Breast epithelium (tissue), 4 donors: ENCODE measurements at regions not wholly inside any gene's neighbourhood (a gene's known extent, or its start where the extent isn't known, plus 50 kb on each side); places are given as distances from the start of the nearest gene placed in this dataset.

Source experiments
- DNase-seq, 2 donors: peaks; one replicate each; pipeline ENCODE4 v3.0.0-alpha.2; 2019; ENCODE audit warnings: low spot score in 2 of 2
- H3K27ac ChIP-seq, 2 donors: fragments of 200-600 bp; sonication (generic) in 1 of 2; one replicate each; pipeline ENCODE4 v1.5.1; 2016 to 2019; ENCODE audit warnings: mild to moderate bottlenecking in 1 of 2
- H3K27me3 ChIP-seq, 2 donors: fragments of 200-600 bp; sonication (generic) in 1 of 2; one replicate each; pipeline versions ENCODE4 v1.5.1 to v1.6.0; 2017 to 2019; ENCODE audit warnings: control low read depth in 1 of 2, mild to moderate bottlenecking in 1 of 2
- H3K36me3 ChIP-seq: fragments of 200-600 bp; one replicate; pipeline ENCODE4 v1.5.1; 2019
- H3K4me1 ChIP-seq, 2 donors: fragments of 200-600 bp; sonication (generic); one replicate each; pipeline ENCODE4 v1.5.1; 2016 to 2019; ENCODE audit warnings: control low read depth in 1 of 2
- H3K4me3 ChIP-seq, 3 donors: fragments of 200-600 bp; sonication (generic); 1 replicate in 2 of 3; 2 replicates in 1 of 3; pipeline ENCODE4 v1.5.1; 2016 to 2019; ENCODE audit warnings: mild to moderate bottlenecking in 3 of 3, moderate library complexity in 2 of 3
- H3K9me3 ChIP-seq, 2 donors: fragments of 200-600 bp; sonication (generic) in 1 of 2; one replicate each; pipeline ENCODE4 v1.5.1; 2016 to 2019; ENCODE audit warnings: control low read depth in 1 of 2
- POLR2A ChIP-seq: fragments of 450-650 bp; IDR thresholded peaks from one replicate; pipeline ENCODE4 v1.6.1; 2016; ENCODE audit warnings: antibody characterized with exemption, mild to moderate bottlenecking, moderate library complexity
- POLR2AphosphoS5 ChIP-seq, 3 donors: sonication (generic); formaldehyde crosslinking; IDR thresholded peaks; one replicate each; pipeline ENCODE4 v1.6.1; 2017; ENCODE audit warnings: antibody characterized with exemption in 3 of 3
- intact Hi-C: fragments of 100-400 bp; cut with DNase I; formaldehyde crosslinking; loops from one replicate; pipeline ENCODE4 v1.15.1; 2023; ENCODE audit warnings: low total_unique reads
- TF ChIP-seq, protein P1 (sequence below), 3 donors: fragments of 450-650 bp; IDR thresholded peaks; one replicate each; pipeline ENCODE4 v1.5.1; 2016 to 2017; ENCODE audit warnings: antibody characterized with exemption in 3 of 3, mild to moderate bottlenecking in 3 of 3, moderate library complexity in 3 of 3

DNA sequence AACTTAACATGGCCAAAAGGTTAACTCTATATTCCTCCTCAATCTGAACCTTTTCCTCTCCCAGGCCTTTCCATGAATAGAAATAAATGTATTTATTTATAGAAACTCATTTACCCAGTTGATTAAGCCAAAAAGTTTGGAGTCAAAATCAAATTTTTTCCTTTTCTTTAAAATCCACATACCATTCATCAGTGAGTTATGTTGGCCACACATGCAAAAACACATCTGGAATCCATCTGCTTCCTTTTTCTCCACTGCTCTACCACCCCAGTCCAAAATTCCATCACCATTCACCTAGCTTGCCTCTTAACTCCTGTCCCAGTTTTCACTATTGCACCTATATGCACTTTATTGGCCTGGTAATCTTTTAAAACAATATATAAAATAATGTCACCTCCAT lies 62.4 kb upstream of the TMEM200A start:
- H3K4me3 ChIP-seq: no peak overlapping the region
- H3K9me3 ChIP-seq: no peaks in the 10 kb centered on the region
- TF ChIP-seq POLR2AphosphoS5 (IDR thresholded peaks at IDR 0.05) (no peak), POLR2A (no peak)
- TF ChIP-seq, protein P1, sequence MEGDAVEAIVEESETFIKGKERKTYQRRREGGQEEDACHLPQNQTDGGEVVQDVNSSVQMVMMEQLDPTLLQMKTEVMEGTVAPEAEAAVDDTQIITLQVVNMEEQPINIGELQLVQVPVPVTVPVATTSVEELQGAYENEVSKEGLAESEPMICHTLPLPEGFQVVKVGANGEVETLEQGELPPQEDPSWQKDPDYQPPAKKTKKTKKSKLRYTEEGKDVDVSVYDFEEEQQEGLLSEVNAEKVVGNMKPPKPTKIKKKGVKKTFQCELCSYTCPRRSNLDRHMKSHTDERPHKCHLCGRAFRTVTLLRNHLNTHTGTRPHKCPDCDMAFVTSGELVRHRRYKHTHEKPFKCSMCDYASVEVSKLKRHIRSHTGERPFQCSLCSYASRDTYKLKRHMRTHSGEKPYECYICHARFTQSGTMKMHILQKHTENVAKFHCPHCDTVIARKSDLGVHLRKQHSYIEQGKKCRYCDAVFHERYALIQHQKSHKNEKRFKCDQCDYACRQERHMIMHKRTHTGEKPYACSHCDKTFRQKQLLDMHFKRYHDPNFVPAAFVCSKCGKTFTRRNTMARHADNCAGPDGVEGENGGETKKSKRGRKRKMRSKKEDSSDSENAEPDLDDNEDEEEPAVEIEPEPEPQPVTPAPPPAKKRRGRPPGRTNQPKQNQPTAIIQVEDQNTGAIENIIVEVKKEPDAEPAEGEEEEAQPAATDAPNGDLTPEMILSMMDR (IDR thresholded peaks at IDR 0.05): no peak
- H3K27me3 ChIP-seq: no peaks in the 10 kb centered on the region
- H3K27ac ChIP-seq: no peak overlapping the region
- no peaks in the 10 kb centered on the region for H3K36me3 ChIP-seq
- DNase-seq: no peak
- intact Hi-C loops: no loop called here
- H3K4me1 ChIP-seq: no peaks in the 10 kb centered on the region

DNA sequence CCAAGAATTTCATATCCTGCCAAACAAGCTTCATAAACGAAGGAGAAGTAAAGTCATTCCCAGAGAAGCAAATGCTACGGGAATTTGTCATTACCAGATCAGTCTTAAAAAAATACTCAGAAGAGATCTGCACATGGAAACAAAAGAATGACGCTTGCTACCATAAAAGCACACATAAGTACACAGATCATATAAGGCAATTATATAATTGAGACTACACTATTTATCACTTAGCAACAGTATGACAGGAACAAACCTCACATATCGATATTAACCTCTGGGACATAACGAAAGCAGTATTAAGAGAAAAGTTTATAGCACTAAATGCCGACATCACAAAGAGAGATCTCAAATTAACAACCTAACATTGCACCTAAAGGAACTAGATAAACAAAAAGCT lies 67.6 kb upstream of the TMEM200A start:
- no peak for TF ChIP-seq POLR2A
- no peak for TF ChIP-seq POLR2AphosphoS5 (IDR thresholded peaks at IDR 0.05)
- TF ChIP-seq, protein P1 (IDR thresholded peaks at IDR 0.05): no peak
- H3K27me3 ChIP-seq: no peaks in the 10 kb centered on the region
- no peaks in the 10 kb centered on the region for H3K9me3 ChIP-seq
- H3K4me1 ChIP-seq: no peaks in the 10 kb centered on the region
- H3K27ac ChIP-seq: no peak overlapping the region
- intact Hi-C loops: loop anchor here (10.0 kb wide), 1 partner anchor 997 kb away; no protein-coding TSS in a partner anchor
- DNase-seq: no peak
- H3K36me3 ChIP-seq: no peaks in the 10 kb centered on the region
- H3K4me3 ChIP-seq: no peak overlapping the region

DNA sequence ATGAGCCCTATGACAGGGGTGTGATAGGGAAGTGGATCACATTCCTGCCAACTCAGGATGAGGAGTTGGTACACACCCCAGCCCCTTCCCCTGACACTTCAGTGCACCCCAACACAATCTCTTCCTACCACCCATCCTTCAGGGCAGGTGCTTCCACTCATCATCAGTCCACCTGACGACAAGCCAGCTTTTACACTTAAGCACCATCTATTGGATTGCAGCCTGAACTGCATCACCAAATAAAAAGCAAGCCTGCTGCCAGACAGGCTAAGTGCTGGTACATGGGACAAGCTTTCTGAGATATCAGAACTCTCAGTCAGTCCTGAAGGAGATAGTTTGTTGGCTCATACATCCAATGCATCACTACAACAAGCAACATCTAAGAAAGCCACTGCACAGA lies 69.0 kb upstream of the TMEM200A start:
- DNase-seq: no peak
- Histone ChIP-seq H3K4me3 (no peak overlapping the region), H3K36me3 (no peaks in the 10 kb centered on the region), H3K27ac (no peak overlapping the region), H3K4me1 (no peaks in the 10 kb centered on the region), H3K9me3 (no peaks in the 10 kb centered on the region), H3K27me3 (no peaks in the 10 kb centered on the region)
- intact Hi-C loops: loop anchor here (10.0 kb wide), 1 partner anchor 998 kb away; no protein-coding TSS in a partner anchor
- no peak for TF ChIP-seq POLR2A
- TF ChIP-seq POLR2AphosphoS5 (IDR thresholded peaks at IDR 0.05): no peak
- TF ChIP-seq, protein P1 (IDR thresholded peaks at IDR 0.05): no peak

DNA sequence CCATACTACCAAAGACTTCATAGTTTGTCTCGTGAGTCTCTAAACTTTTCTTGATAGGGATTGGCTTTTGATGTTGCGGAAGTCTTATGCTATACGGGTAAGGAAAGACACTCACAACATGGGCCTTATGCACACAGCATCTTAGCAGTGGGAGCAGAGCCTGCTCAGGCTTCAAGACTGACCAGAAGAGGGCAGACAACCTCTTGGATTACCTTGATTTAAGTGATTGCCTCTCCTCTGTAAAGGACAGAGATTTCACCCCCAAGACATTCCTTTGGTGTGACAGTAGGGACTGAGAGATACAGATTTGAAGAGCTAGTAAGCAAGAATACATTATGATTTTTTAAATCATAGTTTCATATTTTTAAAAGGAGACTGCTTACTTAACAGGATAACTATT lies 71.0 kb upstream of the SAMD3 start:
- TF ChIP-seq POLR2AphosphoS5 (IDR thresholded peaks at IDR 0.05): no peak
- no peak for TF ChIP-seq POLR2A
- TF ChIP-seq, protein P1 (IDR thresholded peaks at IDR 0.05): peak in 2 of 3 donors; percentile 12 to 22
- no peaks in the 10 kb centered on the region for H3K9me3 ChIP-seq
- no peaks in the 10 kb centered on the region for H3K4me1 ChIP-seq
- H3K36me3 ChIP-seq: no peaks in the 10 kb centered on the region
- intact Hi-C loops: loop anchor here (10.0 kb wide), 1 partner anchor 1001 kb away; no protein-coding TSS in a partner anchor
- H3K4me3 ChIP-seq: no peak overlapping the region
- no peak for DNase-seq
- no peak overlapping the region for H3K27ac ChIP-seq
- no peaks in the 10 kb centered on the region for H3K27me3 ChIP-seq

DNA sequence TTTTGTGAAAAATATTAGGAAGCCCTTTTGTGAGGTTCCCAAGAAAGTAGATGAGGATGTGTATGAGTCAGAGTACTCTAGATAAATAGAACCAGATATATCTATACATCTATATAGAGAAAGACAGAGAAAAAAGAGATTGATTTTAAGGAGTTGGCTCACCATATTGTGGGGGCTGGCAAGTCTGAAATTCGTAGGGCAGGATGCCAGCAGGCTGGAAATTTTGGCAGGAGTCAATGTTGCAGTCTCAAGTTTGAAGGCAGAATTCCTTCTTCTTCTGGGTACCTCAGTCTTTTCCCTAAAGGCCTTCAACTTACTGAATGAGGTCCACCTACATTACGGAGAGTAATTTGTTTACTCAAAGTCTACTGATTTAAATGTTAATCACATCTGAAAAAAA lies 65.3 kb upstream of the SAMD3 start:
- Histone ChIP-seq H3K4me1 (no peaks in the 10 kb centered on the region), H3K27ac (no peak overlapping the region), H3K4me3 (no peak overlapping the region), H3K27me3 (no peaks in the 10 kb centered on the region), H3K36me3 (no peaks in the 10 kb centered on the region), H3K9me3 (no peaks in the 10 kb centered on the region)
- no peak for DNase-seq
- TF ChIP-seq, protein P1 (IDR thresholded peaks at IDR 0.05): no peak
- TF ChIP-seq POLR2AphosphoS5 (IDR thresholded peaks at IDR 0.05): no peak
- TF ChIP-seq POLR2A: no peak
- intact Hi-C loops: no loop called here
